HG03571 (cell line): ENCODE measurements at regions not wholly inside any gene's neighbourhood (a gene's known extent, or its start where the extent isn't known, plus 50 kb on each side); places are given as distances from the start of the nearest gene placed in this dataset.
"Not testable (repeated sequence)": the region's sequence is repeated elsewhere in the genome, so short reads cannot be mapped to it uniquely, and the experiment has no call there.

Experiments
- ATAC-seq: cut with Tn5 transposase; IDR thresholded peaks from one replicate; pipeline ENCODE4 v1.9.1; 2021; ENCODE audit not compliant: unreplicated experiment

- no peak for ATAC-seq
These were observed 1149.5 kb downstream of the VRK1 start for GRCh38 chr14:97946641-97947040.

GRCh38 chr14:97948841-97949240 is 1151.7 kb downstream of the VRK1 start:
- ATAC-seq = no peak

GRCh38 chr14:97956581-97957340 is 1159.6 kb downstream of the VRK1 start:
- no peak for ATAC-seq

- no peak for ATAC-seq
These were observed 1162.1 kb downstream of the VRK1 start for GRCh38 chr14:97959251-97959650.

- no peak for ATAC-seq
These were observed 1163.3 kb downstream of the VRK1 start for GRCh38 chr14:97960436-97960835.

- no peak for ATAC-seq
These were observed 1173.0 kb downstream of the VRK1 start for GRCh38 chr14:97970222-97970621.

GRCh38 chr14:97975216-97975615 is 1178.0 kb downstream of the VRK1 start:
- no peak for ATAC-seq

GRCh38 chr14:97975962-97976361 is 1178.8 kb downstream of the VRK1 start:
- no peak for ATAC-seq

GRCh38 chr14:97976861-97977260 is 1179.7 kb downstream of the VRK1 start:
- no peak for ATAC-seq

- ATAC-seq = no peak
These were observed 1180.6 kb downstream of the VRK1 start for GRCh38 chr14:97977651-97978261.

- no peak for ATAC-seq
These were observed 1181.2 kb downstream of the VRK1 start for GRCh38 chr14:97978341-97978740.

GRCh38 chr14:97993508-97994019 is 1196.4 kb downstream of the VRK1 start:
- no peak for ATAC-seq

GRCh38 chr14:97994020-97994531 is 1196.9 kb downstream of the VRK1 start:
- no peak for ATAC-seq

GRCh38 chr14:97995038-97995437 is 1197.9 kb downstream of the VRK1 start:
- no peak for ATAC-seq

- ATAC-seq = no peak
These were observed 1198.3 kb downstream of the VRK1 start for GRCh38 chr14:97995531-97995930.

- ATAC-seq = no peak
These were observed 1208.8 kb downstream of the VRK1 start for GRCh38 chr14:98006008-98006407.

GRCh38 chr14:98008381-98009113 is 1211.4 kb downstream of the VRK1 start:
- no peak for ATAC-seq

- ATAC-seq = not testable (repeated sequence)
These were observed 1212.0 kb downstream of the VRK1 start for GRCh38 chr14:98009177-98009576.

GRCh38 chr14:98010784-98011183 is 1213.6 kb downstream of the VRK1 start:
- ATAC-seq = no peak

GRCh38 chr14:98014851-98015615 is 1217.9 kb downstream of the VRK1 start:
- no peak for ATAC-seq

- no peak for ATAC-seq
These were observed 1218.7 kb downstream of the VRK1 start for GRCh38 chr14:98015921-98016320.
